GM18511 (cell line): ENCODE measurements at regions not wholly inside any gene's neighbourhood (a gene's known extent, or its start where the extent isn't known, plus 50 kb on each side); places are given as distances from the start of the nearest gene placed in this dataset.
A peak's percentile ranks its signal among the peaks of the same experiment; 100 is the strongest.

Experiments used
- ATAC-seq: cut with Tn5 transposase; IDR thresholded peaks from one replicate; pipeline ENCODE4 v1.9.1; 2021; ENCODE audit warnings: mild to moderate bottlenecking, moderate library complexity; ENCODE audit not compliant: unreplicated experiment

DNA sequence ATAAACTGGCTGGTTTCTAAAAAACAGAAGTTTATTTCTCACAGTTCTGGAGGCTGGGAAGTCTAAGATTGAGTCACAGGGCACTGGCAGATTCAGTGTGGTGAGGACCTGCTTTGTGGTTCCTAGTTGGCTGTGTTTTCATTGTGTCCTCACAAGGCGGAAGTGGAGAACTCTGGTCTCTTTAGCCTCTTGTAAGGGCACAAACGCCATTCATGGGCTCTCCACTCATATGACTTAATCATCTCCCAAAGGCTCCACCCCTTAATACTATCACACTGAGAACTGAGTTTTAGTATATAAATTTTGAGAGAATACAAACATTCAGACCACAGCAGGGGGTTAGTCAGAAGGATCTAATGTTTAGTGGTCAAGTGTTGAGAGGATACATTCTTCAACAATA, 208.2 kb downstream of the SEC61B start:
- no peak for ATAC-seq

DNA sequence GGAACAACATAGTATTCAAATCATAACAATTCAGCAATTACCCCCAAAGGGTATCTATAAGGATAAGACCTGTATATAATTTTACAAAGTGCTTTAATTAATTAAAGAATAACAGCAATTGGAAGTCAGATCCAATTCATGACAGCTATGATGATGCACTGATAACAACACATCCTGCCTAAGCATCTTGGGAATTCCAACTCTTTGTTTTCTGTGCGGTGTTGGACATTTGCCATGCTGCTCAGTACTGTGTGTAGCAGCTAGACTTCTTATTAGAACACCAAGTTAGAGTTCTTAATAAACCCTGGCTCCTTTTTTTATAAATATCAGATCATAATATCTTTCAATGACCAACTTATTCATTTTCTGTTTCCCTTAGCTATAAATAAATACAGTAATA, 209.0 kb downstream of the SEC61B start:
- no peak for ATAC-seq

DNA sequence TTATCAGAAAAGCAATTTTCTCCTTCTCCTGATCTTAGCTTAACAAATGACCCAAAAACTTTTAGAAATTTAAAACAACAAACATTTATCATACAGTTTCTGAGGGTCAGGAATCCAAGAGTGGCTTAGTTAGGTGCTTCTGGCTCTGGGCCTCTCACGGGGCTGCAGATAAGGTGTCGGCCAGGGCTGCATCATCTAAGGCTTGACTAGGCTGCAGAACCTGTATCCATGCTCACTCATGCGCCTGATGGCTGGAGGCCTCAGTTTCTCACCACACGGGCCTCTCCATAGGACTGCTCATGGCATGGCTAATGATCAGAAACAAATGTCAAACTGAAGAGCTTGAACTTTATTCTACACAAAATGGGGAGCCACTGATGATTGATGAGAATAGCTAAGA, 210.0 kb downstream of the SEC61B start:
- ATAC-seq, result no peak

DNA sequence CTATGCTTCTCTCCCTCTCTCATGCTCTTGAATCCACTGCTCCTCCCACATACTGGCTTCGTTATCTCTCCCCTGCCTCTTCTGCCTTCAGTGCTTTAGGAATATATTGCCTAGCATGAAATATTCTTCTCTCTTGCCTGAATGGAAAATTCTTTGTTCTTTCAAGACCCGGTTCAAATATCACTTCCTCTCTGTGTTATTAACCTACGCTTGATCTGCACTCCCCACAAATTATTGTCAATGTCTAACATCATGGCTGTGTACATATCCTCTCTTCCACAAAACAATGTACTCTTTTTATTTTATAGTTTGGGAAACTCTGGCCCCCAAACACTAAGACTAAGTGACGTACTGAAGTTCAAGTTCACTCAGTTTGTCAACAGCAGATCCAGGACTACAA, 211.0 kb downstream of the SEC61B start:
- ATAC-seq, result no peak

DNA sequence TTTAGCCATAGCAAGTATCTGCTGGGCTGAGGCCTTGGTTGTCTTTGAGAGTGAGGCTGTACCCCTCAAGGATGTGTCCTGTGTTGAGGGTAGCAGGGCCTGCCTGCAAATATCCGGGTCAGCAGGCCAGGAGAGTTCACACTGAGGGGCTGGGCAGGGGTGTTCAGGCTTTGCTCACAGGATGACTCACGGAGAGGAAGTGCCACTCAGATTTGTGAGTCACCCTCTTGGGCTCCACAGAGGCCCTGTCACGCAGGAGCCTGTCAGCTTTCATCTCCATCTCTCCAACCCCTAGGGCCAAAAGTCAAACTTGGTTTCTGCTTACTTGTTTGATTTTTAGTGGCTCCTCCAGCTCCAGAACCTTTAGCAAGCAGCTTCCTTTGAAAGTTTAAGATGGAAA, 211.5 kb downstream of the SEC61B start:
- peak; percentile 100 for ATAC-seq

DNA sequence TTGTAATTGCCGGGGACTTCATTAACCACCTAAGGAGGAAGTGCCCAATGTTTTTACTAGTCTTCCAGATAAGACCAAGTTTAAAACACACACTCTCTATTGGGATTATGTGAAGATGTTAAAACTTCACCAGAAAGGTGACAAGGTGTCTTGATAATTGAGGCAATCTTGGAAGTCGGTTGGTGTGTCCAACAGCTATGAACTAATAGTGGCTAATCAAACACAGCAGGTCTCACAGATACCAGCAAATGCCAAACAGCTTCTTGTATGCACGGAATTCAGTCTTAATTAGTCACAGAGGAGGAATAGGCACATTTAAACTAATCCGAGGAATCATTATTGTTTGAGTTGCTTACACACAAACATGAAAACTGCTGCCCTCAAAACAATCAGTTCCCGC, 214.5 kb downstream of the SEC61B start:
- no peak for ATAC-seq

DNA sequence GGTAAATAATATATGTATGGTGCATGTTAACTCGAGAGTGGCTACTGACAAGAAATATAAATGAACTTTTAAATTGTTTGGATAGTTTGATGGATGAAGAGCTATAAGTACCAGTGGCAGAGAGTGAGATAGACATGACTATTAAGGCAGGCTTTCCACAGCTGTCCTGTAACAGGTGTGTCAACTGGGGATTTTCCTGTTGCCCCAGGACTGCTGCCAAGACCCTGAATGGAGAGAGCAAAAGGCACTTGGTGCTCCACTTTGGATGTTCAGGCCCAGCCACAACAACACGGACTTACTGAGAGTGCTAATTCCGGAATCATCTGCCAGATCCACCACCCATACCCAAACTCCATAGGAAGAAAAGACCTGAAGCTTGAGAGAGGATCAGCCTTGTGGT, 215.1 kb downstream of the SEC61B start:
- ATAC-seq, result no peak

DNA sequence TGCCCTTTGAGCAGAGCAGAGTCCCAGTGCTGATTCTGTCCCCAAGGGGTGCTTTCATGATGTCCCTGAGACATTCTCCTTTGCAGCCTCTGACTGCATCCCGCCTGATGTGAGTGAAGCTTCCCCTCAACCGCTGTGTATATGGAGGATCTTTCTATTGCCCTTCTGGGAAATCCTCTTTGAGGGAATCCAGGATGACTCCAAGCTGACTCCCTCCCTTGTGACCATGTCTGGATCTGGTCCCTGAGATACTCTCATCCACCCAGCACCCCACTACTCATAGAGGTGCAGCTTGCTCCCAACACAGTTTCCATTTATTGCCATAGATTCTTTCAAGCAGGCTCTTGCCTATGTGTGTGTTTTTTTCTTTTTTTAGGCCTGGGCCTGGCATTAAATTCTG, 216.5 kb downstream of the SEC61B start:
- ATAC-seq, result no peak

DNA sequence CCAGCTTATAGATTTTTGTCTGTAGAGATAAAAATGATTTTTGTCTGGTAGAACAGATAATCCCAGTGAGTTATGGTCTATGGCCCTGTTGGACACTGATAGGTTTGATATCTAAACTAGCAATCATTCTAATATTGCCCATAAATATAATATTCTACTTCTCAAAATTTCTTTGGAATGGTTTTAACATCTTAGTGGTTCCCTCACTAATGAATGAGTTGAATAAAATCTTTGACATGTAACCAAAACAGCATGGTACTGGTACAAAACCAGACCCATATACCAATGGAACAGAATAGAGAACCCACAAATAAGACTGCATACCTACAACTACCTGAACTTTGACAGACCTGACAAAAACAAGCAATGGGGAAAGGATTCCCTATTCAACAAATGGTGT, 219.7 kb downstream of the SEC61B start:
- ATAC-seq, result no peak

DNA sequence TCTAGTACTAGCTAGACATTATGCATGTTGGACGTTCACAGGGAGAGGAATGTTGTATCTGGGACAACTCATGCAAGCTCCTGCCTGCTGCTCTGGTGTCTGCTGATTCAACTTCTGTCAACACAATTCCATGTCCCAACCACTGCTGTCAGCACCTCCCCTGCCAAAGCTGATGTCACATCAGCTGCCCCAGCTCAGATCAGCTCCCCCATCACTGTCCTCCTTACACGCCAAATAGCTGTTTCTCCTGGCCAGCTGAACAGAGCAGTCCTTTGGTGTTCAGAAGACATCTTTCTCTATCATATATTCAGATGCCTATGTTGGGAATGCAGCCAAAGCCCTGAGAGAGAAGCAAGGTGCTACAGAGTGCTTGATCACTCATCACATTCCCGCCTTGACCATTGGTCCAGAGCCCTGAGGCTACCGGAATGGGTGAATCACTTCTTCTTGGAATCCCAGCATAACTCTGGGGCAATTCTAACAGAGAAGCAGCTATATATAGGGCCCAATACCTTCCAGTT, 223.3 kb downstream of the SEC61B start:
- ATAC-seq, result no peak

DNA sequence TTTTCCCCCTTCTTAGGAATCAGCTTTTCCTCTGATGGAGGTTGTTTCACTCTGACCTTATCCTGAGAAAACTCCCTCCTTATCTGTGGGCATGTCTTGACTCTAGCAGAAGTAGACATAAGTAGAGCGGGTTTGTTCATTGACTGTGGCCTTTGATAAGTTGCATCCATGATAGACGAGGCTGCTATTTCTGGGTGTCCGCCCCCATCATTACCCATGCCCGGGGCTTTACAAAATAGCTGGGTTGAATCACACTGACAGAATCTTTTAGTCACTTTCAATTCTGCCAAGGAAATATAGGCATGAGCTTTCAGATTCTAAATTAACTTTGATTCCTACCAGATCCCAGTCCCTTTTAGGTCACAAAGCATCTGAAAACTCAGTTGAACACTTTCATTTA, 223.8 kb downstream of the SEC61B start:
- no peak for ATAC-seq

DNA sequence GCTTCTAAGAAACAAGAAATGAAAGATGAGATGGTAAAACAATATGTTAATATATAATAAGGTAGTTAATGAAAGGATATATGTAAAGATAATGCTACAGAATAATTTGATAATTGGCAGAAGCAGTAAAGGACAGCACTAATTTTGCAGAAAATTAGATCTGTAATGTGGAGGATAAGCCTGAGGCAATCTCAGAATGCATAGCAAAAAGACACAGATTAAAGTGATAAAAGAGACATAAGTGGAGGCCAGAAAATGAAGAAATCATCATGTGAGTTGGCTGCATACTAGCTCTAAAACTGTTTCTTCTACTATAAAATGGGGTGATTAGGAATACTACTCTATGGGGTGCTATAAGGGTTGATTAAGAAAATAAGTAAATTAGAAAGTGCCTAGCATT, 225.9 kb downstream of the SEC61B start:
- ATAC-seq, result no peak

DNA sequence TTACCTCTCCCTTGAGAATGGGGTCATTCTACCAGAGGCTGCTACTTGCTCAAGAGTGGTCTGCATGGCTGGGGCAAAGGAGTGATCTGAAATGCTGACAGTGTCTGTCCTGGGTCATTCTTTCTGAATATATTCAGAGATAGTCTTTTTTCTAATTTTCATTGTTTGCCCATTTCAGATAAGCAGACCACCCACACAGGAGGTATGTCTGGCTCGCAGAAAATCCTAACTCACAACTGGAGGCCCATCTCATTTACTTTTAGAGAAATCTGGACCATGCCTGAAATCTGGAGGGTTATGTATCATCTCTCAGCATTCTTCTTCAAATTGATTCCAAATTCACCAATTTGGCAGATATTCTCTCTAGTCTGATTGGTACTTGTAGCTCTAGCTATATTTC, 227.6 kb downstream of the SEC61B start:
- ATAC-seq, result no peak

DNA sequence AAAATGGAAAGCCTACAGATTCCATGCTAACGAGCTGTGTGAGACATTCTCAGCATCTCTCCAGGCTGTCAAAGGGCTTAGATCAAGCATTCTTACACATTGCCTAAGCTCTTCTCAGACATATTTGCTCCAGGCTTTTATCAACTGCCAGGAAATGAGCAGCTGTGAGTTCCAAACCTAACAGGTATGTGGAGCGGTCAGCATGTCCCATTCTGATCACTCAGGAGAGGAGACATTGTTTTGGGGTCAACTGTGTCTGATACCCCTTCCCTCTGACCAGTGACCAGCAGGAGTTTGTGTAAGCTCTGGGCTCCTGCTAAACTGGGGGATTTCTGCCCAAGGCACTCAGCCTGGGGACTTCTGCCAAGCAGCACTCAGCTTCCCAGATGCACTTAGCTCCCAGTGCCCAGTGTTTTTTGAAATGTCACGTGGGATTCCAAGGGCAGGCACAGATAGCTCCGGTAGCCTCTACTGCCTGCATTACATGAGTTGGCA, 229.1 kb downstream of the SEC61B start:
- ATAC-seq, result no peak

DNA sequence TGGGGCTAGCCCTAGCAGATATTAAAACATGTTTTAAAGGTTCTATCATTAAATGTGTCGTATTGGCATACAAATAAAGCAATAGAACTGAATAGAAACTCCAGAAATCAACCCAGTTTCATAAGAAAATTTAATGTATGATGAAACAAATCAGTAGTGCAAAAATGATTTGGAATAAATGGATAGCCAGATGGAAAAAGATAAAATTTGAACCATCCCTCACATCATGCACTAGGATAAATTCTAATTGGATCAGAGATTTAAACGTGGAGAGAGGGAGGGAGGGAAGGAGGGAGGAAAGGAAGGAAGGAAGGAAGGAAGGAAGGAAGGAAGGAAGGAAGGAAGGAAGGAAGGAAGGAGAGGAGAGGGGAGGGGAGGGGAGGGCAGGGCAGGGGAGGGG, 235.3 kb downstream of the SEC61B start:
- no peak for ATAC-seq

DNA sequence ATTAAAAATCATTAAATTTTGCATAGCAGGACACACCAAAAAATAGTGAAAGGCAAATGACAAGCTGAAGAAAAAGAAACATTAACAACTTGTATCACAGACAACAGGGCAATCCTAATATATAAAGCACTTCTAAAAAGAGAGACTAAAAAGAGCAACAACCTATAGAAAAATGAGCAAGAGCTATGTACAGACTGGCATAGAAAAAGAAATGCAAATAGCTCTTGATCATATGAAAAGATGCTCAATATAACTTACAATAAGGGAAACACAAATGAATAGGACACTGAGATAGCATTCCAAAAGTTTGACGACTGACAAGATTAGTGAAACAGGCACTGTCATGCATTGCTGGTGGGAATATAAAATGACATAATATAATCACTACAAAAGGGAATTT, 235.9 kb downstream of the SEC61B start:
- ATAC-seq, result no peak

DNA sequence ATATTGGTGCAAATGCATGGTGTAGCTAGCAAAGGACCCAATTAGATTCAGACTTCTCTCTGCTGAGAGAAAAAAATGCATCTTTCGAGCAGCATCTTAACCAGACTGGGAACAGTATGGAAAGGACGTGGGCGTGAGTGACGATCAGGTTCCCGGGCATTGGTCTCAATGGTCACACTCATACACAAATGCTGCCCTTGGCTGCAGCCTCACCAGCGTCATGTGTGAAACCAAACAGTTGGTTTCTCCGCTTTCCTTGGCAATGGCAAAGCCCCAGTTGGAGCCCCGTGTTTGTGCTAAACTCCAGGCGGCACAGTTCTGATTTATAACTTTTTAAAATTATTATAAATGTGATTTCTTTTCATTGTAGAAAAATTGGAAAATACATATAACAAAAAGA, 237.8 kb downstream of the SEC61B start:
- ATAC-seq, result no peak

DNA sequence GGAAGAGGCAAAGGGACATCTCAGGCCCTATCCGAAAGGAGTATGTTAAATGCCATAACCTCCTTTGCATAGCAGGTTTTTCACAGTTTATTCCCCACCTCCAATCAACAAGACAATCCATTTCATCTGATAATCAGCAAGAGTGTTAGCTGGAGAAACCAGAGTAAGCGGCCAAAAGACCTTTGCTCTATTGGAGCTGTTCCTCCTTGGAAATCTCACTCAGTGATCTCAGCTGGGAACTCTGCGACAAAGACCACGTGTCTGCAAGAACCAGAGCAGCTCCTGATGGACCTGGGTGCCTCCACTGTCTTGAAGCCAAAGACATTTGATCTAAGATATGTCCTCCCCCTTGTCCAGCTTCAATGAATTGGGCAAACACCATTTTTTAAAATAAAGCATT, 241.0 kb downstream of the SEC61B start:
- ATAC-seq, result no peak

DNA sequence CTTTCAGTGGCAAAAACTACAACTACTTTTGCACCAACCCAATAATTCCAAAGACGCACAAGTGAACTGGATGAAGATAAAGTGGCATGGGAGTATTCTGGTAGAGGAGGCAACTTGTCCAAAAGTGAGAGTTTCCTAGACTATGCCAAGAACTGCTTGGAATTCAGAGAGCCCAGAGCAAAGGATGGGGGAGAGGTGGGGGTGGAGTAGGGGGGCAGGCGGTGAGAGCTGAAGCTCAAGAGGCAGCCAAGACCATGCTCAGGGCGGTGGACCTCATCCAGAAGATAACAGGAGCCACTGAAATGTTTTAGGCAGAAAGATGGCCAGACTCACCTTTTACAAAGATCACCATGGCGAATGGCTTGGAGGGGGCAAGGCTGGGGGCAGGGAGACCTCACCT, 242.5 kb downstream of the SEC61B start:
- ATAC-seq, result no peak

DNA sequence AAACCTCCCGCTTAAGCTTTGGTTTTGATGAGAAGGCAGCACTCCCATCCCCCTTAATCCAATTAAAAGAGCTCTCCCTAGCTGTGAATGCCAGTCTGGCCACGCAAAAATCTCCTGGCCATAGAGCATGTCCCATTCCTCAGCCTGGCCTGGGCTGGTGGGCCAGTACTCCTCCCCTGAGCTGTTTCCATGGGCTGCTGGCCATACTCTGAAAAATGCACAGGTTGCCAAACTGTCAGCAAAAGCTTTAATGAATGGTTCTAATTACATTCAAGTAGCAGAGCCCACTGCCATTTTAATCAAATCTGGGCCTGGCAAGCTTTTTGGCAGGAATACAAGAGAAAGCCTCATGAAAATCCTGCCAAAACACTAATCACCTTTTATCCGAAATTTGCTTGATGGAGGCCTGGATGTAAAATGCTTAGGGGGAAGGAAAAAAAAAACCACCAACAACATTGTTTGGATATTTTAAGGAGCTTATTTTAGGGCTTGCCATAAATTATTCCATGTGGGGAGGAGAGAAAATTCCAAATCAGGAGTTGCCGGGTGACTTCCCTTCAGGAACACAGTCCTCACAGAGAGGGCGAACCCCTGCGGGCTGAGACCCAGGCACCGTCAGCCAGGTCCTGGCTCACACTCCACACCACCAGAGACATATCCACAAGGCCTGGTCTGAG, 243.3 kb downstream of the SEC61B start:
- no peak for ATAC-seq

DNA sequence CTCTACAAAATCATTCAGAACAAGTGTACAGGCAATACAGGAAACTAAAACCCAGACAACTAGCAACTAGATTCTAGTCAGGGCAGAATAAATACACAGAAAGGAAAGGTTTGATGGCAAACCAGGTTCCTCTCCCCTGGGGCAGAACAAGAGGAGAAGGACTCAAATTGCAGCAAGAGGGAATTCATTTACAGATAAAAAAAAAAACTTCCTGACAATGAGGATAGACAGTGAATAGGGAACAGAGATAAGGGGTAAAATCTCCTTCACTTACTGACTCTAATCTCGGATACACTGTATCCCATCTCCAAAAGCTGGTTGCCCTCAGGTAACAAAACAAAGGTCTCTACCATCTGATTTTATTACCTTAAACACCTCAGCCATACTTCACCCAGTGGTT, 244.0 kb downstream of the SEC61B start:
- no peak for ATAC-seq

DNA sequence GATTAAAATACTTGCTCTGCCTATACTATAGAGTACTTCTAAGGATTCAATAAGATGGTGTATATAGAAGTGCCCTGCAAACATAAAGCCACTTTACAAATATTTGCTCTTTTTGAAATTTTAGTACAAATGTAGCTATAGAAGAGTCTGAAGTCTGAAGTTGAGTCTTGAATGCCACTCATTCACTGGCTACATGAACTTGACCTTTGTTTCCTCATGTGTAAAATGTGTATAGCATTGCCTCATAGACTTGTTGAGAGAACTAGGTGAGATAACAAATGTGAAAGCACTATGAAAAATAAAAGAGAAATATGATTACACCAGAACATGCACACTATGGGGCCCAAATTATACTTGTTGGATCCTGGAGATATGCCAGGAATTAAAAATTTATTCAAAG, 244.7 kb downstream of the SEC61B start:
- no peak for ATAC-seq

DNA sequence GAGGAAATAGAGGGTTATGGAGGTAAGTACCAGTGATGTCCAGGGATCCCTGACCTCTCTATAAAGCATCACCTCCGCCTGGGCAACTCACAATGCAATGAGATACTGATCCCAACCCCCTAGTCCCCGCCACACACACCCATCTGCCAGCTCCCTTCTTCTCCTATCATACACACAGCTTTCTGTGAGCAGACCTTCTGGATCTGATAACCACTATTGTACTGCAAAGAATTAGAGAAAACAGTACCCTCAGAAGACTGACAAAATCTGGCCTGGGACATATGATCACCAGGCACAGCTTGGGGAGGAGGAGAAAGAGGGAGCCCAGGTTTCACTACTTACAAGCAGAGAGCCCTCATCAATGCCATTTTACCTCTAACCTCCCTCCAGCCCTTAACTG, 249.0 kb downstream of the SEC61B start:
- ATAC-seq, result no peak
